NCI-H128 (cell line): ENCODE measurements at regions not wholly inside any gene's neighbourhood (a gene's known extent, or its start where the extent isn't known, plus 50 kb on each side); places are given as distances from the start of the nearest gene placed in this dataset.
"Not testable (repeated sequence)": the region's sequence is repeated elsewhere in the genome, so short reads cannot be mapped to it uniquely, and the experiment has no call there.

Source experiments
- DNase-seq: peaks from one replicate; lab custom pipeline; 2025; ENCODE audit not compliant: unreplicated experiment; lab: John Stamatoyannopoulos, UW

GRCh38 chr1:228611707-228612106, 123.6 kb upstream of the RHOU start:
- not testable (repeated sequence) for DNase-seq

GRCh38 chr1:228622002-228622716, 113.1 kb upstream of the RHOU start:
- not testable (repeated sequence) for DNase-seq

GRCh38 chr1:228626481-228626880, 108.8 kb upstream of the RHOU start:
- not testable (repeated sequence) for DNase-seq

GRCh38 chr1:228632858-228633257, 102.4 kb upstream of the RHOU start:
- not testable (repeated sequence) for DNase-seq

- not testable (repeated sequence) for DNase-seq
Measured at GRCh38 chr1:228635304-228635703, 100.0 kb upstream of the RHOU start.

GRCh38 chr1:228637529-228637928, 97.8 kb upstream of the RHOU start:
- DNase-seq = not testable (repeated sequence)

- DNase-seq = no peak
Measured at GRCh38 chr1:228646717-228647522, 88.4 kb upstream of the RHOU start.

- peak; percentile 44 for DNase-seq
Measured at GRCh38 chr1:228647523-228648444, 87.5 kb upstream of the RHOU start.

GRCh38 chr1:228648647-228649383, 86.5 kb upstream of the RHOU start:
- DNase-seq = no peak

GRCh38 chr1:228650141-228650540, 85.1 kb upstream of the RHOU start:
- DNase-seq = no peak

GRCh38 chr1:228650946-228651345, 84.3 kb upstream of the RHOU start:
- DNase-seq = no peak

- no peak for DNase-seq
Measured at GRCh38 chr1:228652116-228652515, 83.2 kb upstream of the RHOU start.

GRCh38 chr1:228653057-228653456, 82.2 kb upstream of the RHOU start:
- DNase-seq = not testable (repeated sequence)

- no peak for DNase-seq
Measured at GRCh38 chr1:228653748-228654147, 81.5 kb upstream of the RHOU start.

- no peak for DNase-seq
Measured at GRCh38 chr1:228655796-228656394, 79.4 kb upstream of the RHOU start.

GRCh38 chr1:228662007-228662689, 73.1 kb upstream of the RHOU start:
- DNase-seq = not testable (repeated sequence)

GRCh38 chr1:228664399-228664914, 70.8 kb upstream of the RHOU start:
- DNase-seq = peak; percentile 74

- DNase-seq = no peak
Measured at GRCh38 chr1:228666686-228667623, 68.3 kb upstream of the RHOU start.
